Neuronal stem cell (in vitro differentiated cells): ENCODE measurements at regions not wholly inside any gene's neighbourhood (a gene's known extent, or its start where the extent isn't known, plus 50 kb on each side); places are given as distances from the start of the nearest gene placed in this dataset.

Source experiments
- DNase-seq: peaks from one replicate; pipeline ENCODE4 v3.0.0-alpha.2; 2013; ENCODE audit warnings: low spot score
- H2AFZ ChIP-seq: one replicate; pipeline ENCODE4 v1.6.1; 2013; ENCODE audit warnings: mild to moderate bottlenecking, low read length, inconsistent platforms
- H2AK5ac ChIP-seq: 2 replicates; pipeline ENCODE4 v1.6.1; 2013; ENCODE audit warnings: low read depth, mild to moderate bottlenecking, inconsistent platforms, low read length, moderate library complexity, mixed read lengths
- H2BK120ac ChIP-seq: 2 replicates; pipeline ENCODE4 v1.6.1; 2013; ENCODE audit warnings: low read depth, mild to moderate bottlenecking, inconsistent platforms, low read length, moderate library complexity, mixed read lengths
- H2BK12ac ChIP-seq: one replicate; pipeline ENCODE4 v1.6.1; 2013; ENCODE audit warnings: low read length, inconsistent platforms
- H2BK15ac ChIP-seq: 2 replicates; pipeline ENCODE4 v1.6.1; 2013; ENCODE audit warnings: mild to moderate bottlenecking, low read length, inconsistent platforms, mixed read lengths
- H2BK5ac ChIP-seq: one replicate; pipeline ENCODE4 v1.6.1; 2013; ENCODE audit warnings: inconsistent platforms, mild to moderate bottlenecking, low read length, moderate library complexity
- H3K14ac ChIP-seq: one replicate; pipeline ENCODE4 v1.6.1; 2013; ENCODE audit warnings: low read length, inconsistent platforms
- H3K18ac ChIP-seq: 2 replicates; pipeline ENCODE4 v1.6.1; 2013; ENCODE audit warnings: low read length, inconsistent platforms
- H3K23ac ChIP-seq: 2 replicates; pipeline ENCODE4 v1.6.1; 2013; ENCODE audit warnings: low read depth, mild to moderate bottlenecking, mixed read lengths, low read length, inconsistent platforms; ENCODE audit not compliant: poor library complexity
- H3K27ac ChIP-seq: replicated peaks from 3 replicates; pipeline ENCODE4 v1.5.1; 2013; ENCODE audit warnings: low read length, inconsistent platforms
- H3K27me3 ChIP-seq, 3 experiments: 2 replicates each; pipeline ENCODE4 v1.6.1; 2013; ENCODE audit warnings: low read length in 3 of 3, mild to moderate bottlenecking in 2 of 3, inconsistent platforms in 1 of 3, low read depth in 1 of 3, mixed read lengths in 1 of 3, moderate library complexity in 1 of 3; ENCODE audit not compliant: control insufficient read depth in 3 of 3, insufficient read depth in 3 of 3
- H3K36me3 ChIP-seq, 2 donors: replicated peaks in 1 of 2; 2 replicates each; pipeline ENCODE4 v1.6.1; 2013; ENCODE audit warnings: low read length in 2 of 2; ENCODE audit not compliant: control insufficient read depth in 2 of 2, insufficient read depth in 2 of 2
- H3K4ac ChIP-seq: 2 replicates; pipeline ENCODE4 v1.6.1; 2013; ENCODE audit warnings: inconsistent platforms, mild to moderate bottlenecking, low read length, moderate library complexity
- H3K4me1 ChIP-seq, 2 donors: 1 replicate in 1 of 2; 2 replicates in 1 of 2; pipeline ENCODE4 v1.6.1; 2013; ENCODE audit warnings: low read length in 2 of 2, low read depth in 1 of 2; ENCODE audit not compliant: control insufficient read depth in 2 of 2, insufficient read depth in 1 of 2
- H3K4me2 ChIP-seq: one replicate; pipeline ENCODE4 v1.6.1; 2013; ENCODE audit warnings: mild to moderate bottlenecking, low read length, inconsistent platforms; ENCODE audit not compliant: insufficient read depth, poor library complexity, severe bottlenecking
- H3K4me3 ChIP-seq, 2 donors: 2 replicates each; pipeline ENCODE4 v1.5.1; 2013; ENCODE audit warnings: low read length in 2 of 2, mild to moderate bottlenecking in 2 of 2, inconsistent platforms in 1 of 2, moderate library complexity in 1 of 2
- H3K79me1 ChIP-seq: one replicate; pipeline ENCODE4 v1.6.1; 2013; ENCODE audit warnings: low read depth, mild to moderate bottlenecking, inconsistent platforms, low read length, moderate library complexity
- H3K9ac ChIP-seq: one replicate; pipeline ENCODE4 v1.6.1; 2013; ENCODE audit warnings: mild to moderate bottlenecking, low read depth, low read length, inconsistent platforms; ENCODE audit not compliant: poor library complexity
- H3K9me3 ChIP-seq, 2 donors: replicated peaks in 1 of 2; 2 replicates each; pipeline versions ENCODE3 to v1.6.1; 2013; ENCODE audit warnings: low read length in 2 of 2, mild to moderate bottlenecking in 2 of 2, inconsistent platforms in 1 of 2, low read depth in 1 of 2, mixed read lengths in 1 of 2, moderate library complexity in 1 of 2; ENCODE audit not compliant: control insufficient read depth in 2 of 2, insufficient read depth in 1 of 2
- H4K8ac ChIP-seq: one replicate; pipeline ENCODE4 v1.6.1; 2013; ENCODE audit warnings: low read depth, mild to moderate bottlenecking, inconsistent platforms, low read length, moderate library complexity
- H4K91ac ChIP-seq: one replicate; pipeline ENCODE4 v1.6.1; 2013; ENCODE audit warnings: low read length, low read depth, mild to moderate bottlenecking, inconsistent platforms; ENCODE audit not compliant: poor library complexity
- WGBS, 2 donors: extraction: QIAGEN DNeasy Blood & Tissue Kit; methylation state at CpG; one replicate each; pipeline ENCODE4 v1.1.7; 2013; ENCODE audit warnings: missing lambda C conversion rate in 2 of 2, mixed read lengths in 1 of 2; ENCODE audit not compliant: insufficient read length in 2 of 2, insufficient replicate concordance in 1 of 2; ENCODE audit errors: extremely low coverage in 2 of 2; 5-methylcytosine and 5-hydroxymethylcytosine counted together

DNA sequence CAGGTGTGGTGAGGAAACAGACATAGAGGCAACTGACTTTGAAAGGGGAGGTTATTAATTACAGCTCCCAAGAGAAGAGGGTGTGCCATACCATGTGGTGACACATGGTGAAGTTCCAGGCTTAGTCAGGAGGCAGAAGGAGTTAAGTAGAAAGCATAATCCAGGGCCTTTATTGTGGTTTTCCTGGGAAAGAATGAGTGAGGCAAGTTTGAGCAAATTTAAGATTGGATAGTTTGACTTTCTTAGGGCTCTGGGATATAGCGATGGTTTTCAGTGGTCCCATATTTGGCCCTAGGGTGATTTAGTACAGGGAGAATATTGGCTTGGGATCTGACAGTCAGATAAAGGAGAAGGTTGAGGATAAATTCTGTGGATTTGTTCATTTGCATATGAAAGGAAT is 495.9 kb upstream of the FSTL5 start:
- no peaks in the 10 kb centered on the region for H3K36me3 ChIP-seq
- H3K79me1 ChIP-seq = no peaks in the 10 kb centered on the region
- no peak overlapping the region for H3K4ac ChIP-seq
- DNase-seq = no peak
- no peak overlapping the region for H4K8ac ChIP-seq
- H2BK120ac ChIP-seq = no peak overlapping the region
- H3K4me1 ChIP-seq = no peaks in the 10 kb centered on the region
- H3K4me3 ChIP-seq = no peak overlapping the region
- H3K18ac ChIP-seq = no peak overlapping the region
- H3K23ac ChIP-seq = no peak overlapping the region
- H2BK5ac ChIP-seq = no peak overlapping the region
- H2AFZ ChIP-seq = no peak overlapping the region
- H3K14ac ChIP-seq = no peak overlapping the region
- H2AK5ac ChIP-seq = no peak overlapping the region
- no peak overlapping the region for H2BK12ac ChIP-seq
- H3K9ac ChIP-seq = no peak overlapping the region
- no peak overlapping the region for H3K4me2 ChIP-seq
- H4K91ac ChIP-seq = no peak overlapping the region
- no peaks in the 10 kb centered on the region for H3K27me3 ChIP-seq
- no peak overlapping the region for H2BK15ac ChIP-seq
- H3K27ac ChIP-seq = no peak overlapping the region
- WGBS, 2 donors = no CpG with 5 or more reads among the region's 1 CpG
- H3K9me3 ChIP-seq = peaks cover 0 to 4% of the 10 kb centered on the region in 2 donors

DNA sequence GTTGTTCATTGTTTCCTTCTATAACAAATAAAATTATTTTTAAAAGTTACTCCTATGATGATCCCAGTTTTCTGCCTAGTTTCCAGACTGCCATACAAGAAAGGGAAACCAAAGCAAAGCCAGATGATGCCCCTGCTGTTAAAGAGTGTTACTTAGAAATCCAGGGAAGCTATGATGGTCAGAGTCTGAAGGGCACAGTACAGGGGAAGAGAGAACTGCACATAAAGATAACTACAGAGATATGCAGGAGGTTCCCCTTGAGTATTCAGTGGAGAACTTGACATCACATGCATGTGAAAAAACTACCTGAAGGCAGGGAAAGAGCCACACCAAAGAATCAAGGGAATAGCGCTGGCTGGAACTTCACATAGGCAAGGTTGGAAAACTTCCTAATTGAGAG is 494.2 kb upstream of the FSTL5 start:
- Histone ChIP-seq H3K23ac (no peak overlapping the region), H3K4me3 (peak overlapping the region in 1 of 2 donors; percentile 30), H3K27me3 (no peaks in the 10 kb centered on the region), H3K4ac (no peak overlapping the region), H4K91ac (no peak overlapping the region), H2AK5ac (no peak overlapping the region), H3K9me3 (peaks cover 0 to 4% of the 10 kb centered on the region in 2 donors), H3K9ac (no peak overlapping the region), H2BK5ac (no peak overlapping the region), H3K27ac (no peak overlapping the region), H2AFZ (no peak overlapping the region), H3K14ac (no peak overlapping the region), H4K8ac (no peak overlapping the region), H2BK120ac (no peak overlapping the region), H3K18ac (no peak overlapping the region), H2BK12ac (no peak overlapping the region), H3K4me2 (no peak overlapping the region), H3K79me1 (no peaks in the 10 kb centered on the region), H3K36me3 (no peaks in the 10 kb centered on the region), H3K4me1 (no peaks in the 10 kb centered on the region), H2BK15ac (no peak overlapping the region)
- DNase-seq = no peak
- no CpG with 5 or more reads among the region's 1 CpG for WGBS, 2 donors

DNA sequence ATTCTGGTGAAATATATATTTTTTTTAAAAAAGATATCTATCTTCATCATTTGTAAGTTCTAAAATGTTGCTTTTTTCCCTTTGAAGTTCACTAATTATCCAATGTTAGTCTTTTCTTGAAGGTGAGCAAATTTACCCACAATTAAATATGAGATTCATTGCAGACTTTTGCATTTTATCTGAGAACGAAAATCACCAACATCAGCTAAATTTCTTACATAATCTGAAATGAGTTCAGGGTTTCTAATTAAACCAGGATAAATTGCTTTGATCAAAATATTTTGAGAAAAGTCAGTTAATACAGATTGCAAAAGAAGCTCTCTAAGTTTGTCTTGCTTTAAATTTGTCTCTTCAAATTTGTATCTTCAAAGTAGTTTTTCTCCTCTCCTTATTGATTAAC is 486.4 kb upstream of the FSTL5 start:
- no CpG with 5 or more reads among the region's 1 CpG for WGBS, 2 donors
- no peak overlapping the region for H2BK120ac ChIP-seq
- no peak overlapping the region for H3K4me2 ChIP-seq
- H3K9ac ChIP-seq = no peak overlapping the region
- H2AK5ac ChIP-seq = no peak overlapping the region
- H4K8ac ChIP-seq = no peak overlapping the region
- no peak overlapping the region for H2BK12ac ChIP-seq
- H3K23ac ChIP-seq = no peak overlapping the region
- H2BK15ac ChIP-seq = no peak overlapping the region
- no peaks in the 10 kb centered on the region for H3K79me1 ChIP-seq
- H3K18ac ChIP-seq = no peak overlapping the region
- H3K4me1 ChIP-seq = no peaks in the 10 kb centered on the region
- H3K9me3 ChIP-seq = no peaks in the 10 kb centered on the region
- H3K27ac ChIP-seq = no peak overlapping the region
- H3K4me3 ChIP-seq = no peak overlapping the region
- H2AFZ ChIP-seq = no peak overlapping the region
- H3K14ac ChIP-seq = no peak overlapping the region
- H4K91ac ChIP-seq = no peak overlapping the region
- no peak overlapping the region for H2BK5ac ChIP-seq
- H3K4ac ChIP-seq = no peak overlapping the region
- no peaks in the 10 kb centered on the region for H3K27me3 ChIP-seq
- no peak for DNase-seq
- H3K36me3 ChIP-seq = no peaks in the 10 kb centered on the region

DNA sequence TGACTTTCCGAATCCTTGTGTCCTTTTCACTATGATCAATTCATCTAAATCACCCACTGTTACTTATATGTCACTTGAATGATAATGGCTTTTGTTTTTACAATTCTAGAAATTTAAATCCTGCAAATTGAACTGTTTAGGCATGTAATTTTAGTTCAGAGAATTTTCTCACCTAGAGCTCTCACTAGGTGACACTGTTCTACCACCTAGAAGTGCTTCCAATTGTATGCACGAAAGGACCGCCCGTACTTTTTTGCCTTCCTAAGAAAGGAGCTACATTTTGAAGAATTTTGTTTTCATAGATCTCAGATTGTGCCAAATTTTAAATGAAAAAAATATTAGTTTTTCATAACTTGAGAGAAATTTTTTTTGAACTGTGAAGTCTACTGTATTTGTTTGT is 481.6 kb upstream of the FSTL5 start:
- Histone ChIP-seq H3K27ac (no peak overlapping the region), H3K18ac (no peak overlapping the region), H2BK120ac (no peak overlapping the region), H3K4me3 (no peak overlapping the region), H2AFZ (no peak overlapping the region), H2BK12ac (no peak overlapping the region), H2BK5ac (no peak overlapping the region), H2AK5ac (no peak overlapping the region), H2BK15ac (no peak overlapping the region), H3K4me2 (no peak overlapping the region), H3K23ac (no peak overlapping the region), H3K79me1 (no peaks in the 10 kb centered on the region), H3K27me3 (no peaks in the 10 kb centered on the region), H3K4ac (no peak overlapping the region), H4K91ac (no peak overlapping the region), H3K9ac (no peak overlapping the region), H3K9me3 (no peaks in the 10 kb centered on the region), H3K14ac (no peak overlapping the region), H3K36me3 (no peaks in the 10 kb centered on the region), H3K4me1 (no peaks in the 10 kb centered on the region), H4K8ac (no peak overlapping the region)
- DNase-seq = no peak
- no CpG with 5 or more reads among the region's 4 CpGs for WGBS, 2 donors
